ENCODE measurements at regions not wholly inside any gene's neighbourhood (a gene's known extent, or its start where the extent isn't known, plus 50 kb on each side); places are given as distances from the start of the nearest gene placed in this dataset.
A peak's percentile ranks its signal among the peaks of the same experiment; 100 is the strongest.
"Not testable (repeated sequence)": the region's sequence is repeated elsewhere in the genome, so short reads cannot be mapped to it uniquely, and the experiment has no call there.

GRCh38 chr13:28607187-28607955 is 51.6 kb upstream of the POMP start:
- no peak for DNase-seq

- DNase-seq = no peak
Observed at GRCh38 chr13:28606466-28606865, 52.5 kb upstream of the POMP start.

- not testable (repeated sequence) for DNase-seq
Observed at GRCh38 chr13:28605147-28605546, 53.8 kb upstream of the POMP start.

GRCh38 chr13:28603043-28603664 is 55.8 kb upstream of the POMP start:
- no peak for DNase-seq

GRCh38 chr13:28602580-28602979 is 56.4 kb upstream of the POMP start:
- DNase-seq = no peak

- DNase-seq = no peak
Observed at GRCh38 chr13:28601581-28601980, 57.3 kb upstream of the POMP start.

GRCh38 chr13:28597641-28598040 is 61.3 kb upstream of the POMP start:
- DNase-seq = no peak

- DNase-seq = no peak
Observed at GRCh38 chr13:28590461-28590860, 68.5 kb upstream of the POMP start.

GRCh38 chr13:28588296-28588695 is 70.6 kb upstream of the POMP start:
- DNase-seq = no peak

GRCh38 chr13:28587174-28587540 is 71.8 kb upstream of the POMP start:
- DNase-seq = no peak

- DNase-seq = no peak
Observed at GRCh38 chr13:28586439-28587173, 72.3 kb upstream of the POMP start.

GRCh38 chr13:28585561-28585960 is 73.4 kb upstream of the POMP start:
- no peak for DNase-seq

- no peak for DNase-seq
Observed at GRCh38 chr13:28584873-28585381, 74.0 kb upstream of the POMP start.

- DNase-seq = no peak
Observed at GRCh38 chr13:28583651-28584091, 75.3 kb upstream of the POMP start.

GRCh38 chr13:28582892-28583240 is 76.1 kb upstream of the POMP start:
- no peak for DNase-seq

GRCh38 chr13:28582225-28582891 is 76.6 kb upstream of the POMP start:
- DNase-seq = no peak

- no peak for DNase-seq
Observed at GRCh38 chr13:28581451-28581850, 77.5 kb upstream of the POMP start.

GRCh38 chr13:28579736-28580135 is 79.2 kb upstream of the POMP start:
- DNase-seq = no peak

GRCh38 chr13:28579322-28579721 is 79.6 kb upstream of the POMP start:
- no peak for DNase-seq

GRCh38 chr13:28576067-28576466 is 81.1 kb upstream of the FLT1 start:
- no peak for DNase-seq

GRCh38 chr13:28575200-28575599 is 80.3 kb upstream of the FLT1 start:
- no peak for DNase-seq

GRCh38 chr13:28574617-28575142 is 79.8 kb upstream of the FLT1 start:
- DNase-seq = peak; percentile 18

Data from stimulated activated CD4-positive, alpha-beta T cell treated with anti-CD3 and anti-CD28 coated beads, Interleukin-4, amount 100 ng/mL, for 24 hours (primary cell).